SU-DHL-6 (cell line): ENCODE measurements at regions not wholly inside any gene's neighbourhood (a gene's known extent, or its start where the extent isn't known, plus 50 kb on each side); places are given as distances from the start of the nearest gene placed in this dataset.

ENCODE experiments used
- H2AFZ ChIP-seq: fragments of 200-600 bp; sonication (generic); 2 replicates; pipeline ENCODE4 v1.6.1; 2014; ENCODE audit warnings: low read depth, mild to moderate bottlenecking, moderate library complexity, mixed read lengths, antibody characterized with exemption, low read length; ENCODE audit not compliant: severe bottlenecking
- H3F3A ChIP-seq: fragments of 200-600 bp; shearing (Covaris generic); 2 replicates; pipeline ENCODE4 v1.6.0; 2016; ENCODE audit warnings: antibody characterized with exemption, mild to moderate bottlenecking; ENCODE audit not compliant: insufficient read depth
- H3K27ac ChIP-seq: fragments of 200-600 bp; sonication (generic); 2 replicates; pipeline ENCODE4 v1.5.1; 2016; ENCODE audit warnings: low read depth, mild to moderate bottlenecking, low read length, moderate library complexity, mixed read lengths
- H3K27me3 ChIP-seq: fragments of 200-600 bp; sonication (generic), shearing (Covaris generic); 2 replicates; pipeline ENCODE4 v1.6.0; 2014; ENCODE audit warnings: mild to moderate bottlenecking, low read length
- H3K36me3 ChIP-seq: fragments of 200-600 bp; sonication (generic); 2 replicates; pipeline ENCODE4 v1.6.1; 2014; ENCODE audit warnings: mild to moderate bottlenecking, low read length, mixed read lengths
- H3K4me2 ChIP-seq: fragments of 300-600, 200-600 bp; shearing (Covaris generic), sonication (generic); 2 replicates; pipeline ENCODE4 v1.6.0; 2014; ENCODE audit warnings: low read length, low read depth, mild to moderate bottlenecking; ENCODE audit not compliant: poor library complexity, severe bottlenecking
- H3K4me3 ChIP-seq: fragments of 200-600 bp; sonication (generic); 2 replicates; pipeline ENCODE4 v1.5.1; 2014; ENCODE audit warnings: antibody characterized with exemption, low read length, mild to moderate bottlenecking, mixed read lengths; ENCODE audit not compliant: insufficient read depth, poor library complexity, severe bottlenecking
- H3K79me2 ChIP-seq: fragments of 200-600 bp; sonication (generic); 2 replicates; pipeline ENCODE4 v1.6.1; 2014; ENCODE audit warnings: mild to moderate bottlenecking, low read length, moderate library complexity; ENCODE audit not compliant: insufficient read depth
- H3K9ac ChIP-seq: fragments of 200-600 bp; sonication (generic); 2 replicates; pipeline ENCODE4 v1.7.0; 2014; ENCODE audit warnings: mild to moderate bottlenecking, low read length
- H3K9me2 ChIP-seq: fragments of 200-600 bp; sonication (generic); replicated peaks from 2 replicates; pipeline ENCODE4 v1.6.1; 2014; ENCODE audit warnings: low read length; ENCODE audit not compliant: insufficient read depth
- H3K9me3 ChIP-seq: fragments of 200-600 bp; sonication (generic); 2 replicates; pipeline ENCODE4 v1.6.1; 2014; ENCODE audit warnings: low read length, mixed read lengths; ENCODE audit not compliant: insufficient read depth
- H4K20me1 ChIP-seq: fragments of 200-600 bp; sonication (generic); 2 replicates; pipeline ENCODE4 v1.6.1; 2014; ENCODE audit warnings: low read depth, mild to moderate bottlenecking, antibody characterized with exemption, low read length, moderate library complexity, mixed read lengths
- EZH2phosphoT487 ChIP-seq: fragments of 200-600 bp; sonication (generic), shearing (Covaris generic); conservative IDR thresholded peaks from 2 replicates; pipeline ENCODE4 v1.6.1; 2018; ENCODE audit warnings: mild to moderate bottlenecking, antibody characterized with exemption, low read length, moderate library complexity, mixed read lengths
- TF ChIP-seq, protein P1 (sequence below): fragments of 200-600 bp; sonication (generic); IDR thresholded peaks from one replicate; pipeline ENCODE4 v1.5.1; 2017; ENCODE audit warnings: antibody characterized with exemption, mild to moderate bottlenecking, low read length, moderate library complexity; ENCODE audit not compliant: insufficient read depth, poor library complexity, severe bottlenecking

DNA sequence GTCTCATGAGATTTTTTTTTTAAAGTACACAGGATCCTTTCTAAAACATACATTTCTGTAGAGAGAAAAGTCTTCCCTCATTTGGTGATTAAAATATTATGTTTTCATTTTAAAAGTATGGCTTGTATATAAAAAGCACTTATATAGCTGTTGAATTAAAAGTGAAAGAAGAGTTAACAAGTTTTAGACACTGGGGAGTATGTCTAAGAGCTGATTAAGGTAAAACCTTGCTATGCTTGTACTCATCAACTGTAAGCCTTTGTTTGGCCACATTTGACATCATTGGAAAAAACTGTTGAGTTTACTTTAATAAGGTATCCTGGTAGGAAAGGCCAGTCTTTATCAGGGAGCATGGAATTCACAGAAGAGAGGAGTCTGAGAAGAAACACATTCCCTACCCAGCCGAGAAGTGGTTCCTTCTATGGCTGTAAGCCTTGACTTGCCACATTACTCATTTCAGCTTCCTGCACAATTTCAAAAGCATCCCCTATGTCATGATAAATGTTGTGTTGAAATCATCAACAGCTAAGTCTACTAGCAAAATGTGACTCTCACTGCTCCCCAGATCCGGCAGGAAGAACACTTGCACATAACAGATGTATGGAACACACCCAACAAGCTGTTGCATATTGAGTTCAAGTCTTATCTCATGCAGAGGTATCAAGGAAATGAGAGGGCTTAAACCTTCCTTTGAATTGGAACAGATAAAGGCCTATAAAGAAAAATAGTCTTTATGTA lies 171.8 kb upstream of the CDK1 start:
- TF ChIP-seq, protein P1, sequence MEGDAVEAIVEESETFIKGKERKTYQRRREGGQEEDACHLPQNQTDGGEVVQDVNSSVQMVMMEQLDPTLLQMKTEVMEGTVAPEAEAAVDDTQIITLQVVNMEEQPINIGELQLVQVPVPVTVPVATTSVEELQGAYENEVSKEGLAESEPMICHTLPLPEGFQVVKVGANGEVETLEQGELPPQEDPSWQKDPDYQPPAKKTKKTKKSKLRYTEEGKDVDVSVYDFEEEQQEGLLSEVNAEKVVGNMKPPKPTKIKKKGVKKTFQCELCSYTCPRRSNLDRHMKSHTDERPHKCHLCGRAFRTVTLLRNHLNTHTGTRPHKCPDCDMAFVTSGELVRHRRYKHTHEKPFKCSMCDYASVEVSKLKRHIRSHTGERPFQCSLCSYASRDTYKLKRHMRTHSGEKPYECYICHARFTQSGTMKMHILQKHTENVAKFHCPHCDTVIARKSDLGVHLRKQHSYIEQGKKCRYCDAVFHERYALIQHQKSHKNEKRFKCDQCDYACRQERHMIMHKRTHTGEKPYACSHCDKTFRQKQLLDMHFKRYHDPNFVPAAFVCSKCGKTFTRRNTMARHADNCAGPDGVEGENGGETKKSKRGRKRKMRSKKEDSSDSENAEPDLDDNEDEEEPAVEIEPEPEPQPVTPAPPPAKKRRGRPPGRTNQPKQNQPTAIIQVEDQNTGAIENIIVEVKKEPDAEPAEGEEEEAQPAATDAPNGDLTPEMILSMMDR: no peak
- no peak for TF ChIP-seq EZH2phosphoT487
- H3K4me3 ChIP-seq: no peak overlapping the region
- no peaks in the 10 kb centered on the region for H3K9me3 ChIP-seq
- no peak overlapping the region for H3K27ac ChIP-seq
- no peak overlapping the region for H3K9ac ChIP-seq
- H4K20me1 ChIP-seq: no peaks in the 10 kb centered on the region
- no peaks in the 10 kb centered on the region for H3K36me3 ChIP-seq
- H3K27me3 ChIP-seq: no peaks in the 10 kb centered on the region
- H3K79me2 ChIP-seq: no peaks in the 10 kb centered on the region
- H3K9me2 ChIP-seq: no peaks in the 10 kb centered on the region
- no peak overlapping the region for H3K4me2 ChIP-seq
- no peak overlapping the region for H2AFZ ChIP-seq
- no peaks in the 10 kb centered on the region for H3F3A ChIP-seq

DNA sequence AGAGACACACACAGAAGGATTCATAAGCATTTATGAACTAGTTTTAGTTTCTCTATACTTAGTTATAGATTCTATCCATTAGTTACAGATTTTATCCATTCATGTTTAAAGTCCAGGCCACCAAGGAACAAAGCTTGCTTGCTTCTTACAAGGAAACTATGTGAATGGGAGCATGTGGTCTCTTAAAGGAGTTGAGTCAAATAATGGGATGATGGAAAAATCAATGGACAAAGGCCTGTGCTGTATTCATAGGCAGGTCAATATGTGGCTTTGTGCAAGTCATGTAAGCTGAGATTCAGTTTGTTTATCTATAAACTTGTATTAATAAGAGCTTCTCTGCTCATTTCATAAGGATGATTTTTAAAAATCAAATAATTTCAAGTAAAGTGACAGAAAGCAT lies 172.8 kb upstream of the CDK1 start:
- Histone ChIP-seq H3K36me3 (no peaks in the 10 kb centered on the region), H3K27me3 (no peaks in the 10 kb centered on the region), H3K9me3 (0 out of 2 replicates have a peak, but pooled peaks cover 3% of the 10 kb centered on the region), H3K79me2 (no peaks in the 10 kb centered on the region), H4K20me1 (no peaks in the 10 kb centered on the region), H3K9ac (no peak overlapping the region), H2AFZ (no peak overlapping the region), H3K27ac (no peak overlapping the region), H3F3A (no peaks in the 10 kb centered on the region), H3K4me3 (no peak overlapping the region), H3K4me2 (no peak overlapping the region), H3K9me2 (no peaks in the 10 kb centered on the region)
- TF ChIP-seq, protein P1: no peak
- no peak for TF ChIP-seq EZH2phosphoT487

DNA sequence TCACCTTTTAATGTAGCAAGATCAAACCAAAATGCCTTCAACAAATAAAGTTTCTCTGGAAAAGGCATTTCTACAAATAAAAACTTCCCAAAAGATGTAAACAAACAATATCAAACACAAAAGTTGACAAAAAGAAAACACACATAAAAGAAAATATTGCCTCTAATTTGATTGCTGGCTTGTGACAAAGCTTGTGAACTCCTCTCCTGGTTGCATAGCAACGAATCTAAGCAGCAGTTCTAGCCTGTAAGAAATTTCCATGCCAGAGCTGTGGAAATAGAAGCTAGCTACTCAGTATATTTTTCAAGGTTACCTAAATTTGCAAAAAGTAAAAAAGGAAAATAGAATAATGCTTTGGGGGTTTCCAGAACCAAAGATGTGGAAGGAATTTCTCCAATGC lies 173.9 kb upstream of the CDK1 start:
- Histone ChIP-seq H3K79me2 (no peaks in the 10 kb centered on the region), H3K9me2 (no peaks in the 10 kb centered on the region), H2AFZ (no peak overlapping the region), H3K27ac (no peak overlapping the region), H3K9me3 (0 out of 2 replicates have a peak, but pooled peaks cover 3% of the 10 kb centered on the region), H3K4me3 (no peak overlapping the region), H4K20me1 (no peaks in the 10 kb centered on the region), H3F3A (no peaks in the 10 kb centered on the region), H3K4me2 (no peak overlapping the region), H3K36me3 (no peaks in the 10 kb centered on the region), H3K27me3 (no peaks in the 10 kb centered on the region), H3K9ac (no peak overlapping the region)
- TF ChIP-seq, protein P1: no peak
- TF ChIP-seq EZH2phosphoT487: no peak
